ENCODE measurements at regions not wholly inside any gene's neighbourhood (a gene's known extent, or its start where the extent isn't known, plus 50 kb on each side); places are given as distances from the start of the nearest gene placed in this dataset.

DNA sequence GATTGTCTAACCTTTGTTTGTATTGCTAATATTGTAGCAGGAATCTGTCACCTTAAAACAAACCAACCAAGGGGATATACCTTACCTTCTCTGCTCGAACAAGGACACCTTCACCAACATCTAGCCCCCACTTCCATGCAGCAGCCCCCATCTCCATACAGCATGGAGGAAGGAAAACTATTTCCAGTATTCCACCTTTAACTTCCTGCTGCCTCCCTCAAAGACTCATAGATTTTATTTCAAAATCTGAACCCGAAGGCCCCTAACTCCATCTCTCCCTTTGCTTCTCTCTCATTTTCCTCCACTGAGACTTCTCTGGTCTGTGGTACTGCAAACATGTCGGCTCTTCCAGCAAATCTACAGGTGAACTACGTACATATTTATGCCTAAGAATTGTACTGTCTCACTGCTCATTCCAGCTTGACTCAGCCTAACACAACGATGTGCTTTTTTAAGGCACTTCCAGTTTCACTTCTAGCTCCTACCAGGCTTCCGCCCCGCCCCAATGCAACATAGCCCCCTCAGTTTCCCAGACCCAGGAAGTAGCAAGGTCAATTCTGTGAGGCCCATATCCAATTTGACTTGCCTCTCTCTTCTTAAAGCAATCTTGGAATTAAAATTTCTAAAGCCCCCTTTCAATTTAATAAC is 70.7 kb upstream of the RNF38 start:
- TF ChIP-seq POLR2AphosphoS5 (IDR thresholded peaks at IDR 0.05; ENCODE audit: low read depth, low read length) (no peak), TAF1 (IDR thresholded peaks at IDR 0.05; ENCODE audit: borderline replicate concordance, insufficient read depth, low read length) (no peak), SIN3A (IDR thresholded peaks at IDR 0.05; ENCODE audit: borderline replicate concordance, insufficient read depth, low read length) (no peak), FOXP2 (optimal IDR thresholded peaks at IDR 0.05; ENCODE audit: borderline replicate concordance, extremely low read depth, extremely low read length, insufficient read depth) (no peak)
- TF ChIP-seq, protein P1, sequence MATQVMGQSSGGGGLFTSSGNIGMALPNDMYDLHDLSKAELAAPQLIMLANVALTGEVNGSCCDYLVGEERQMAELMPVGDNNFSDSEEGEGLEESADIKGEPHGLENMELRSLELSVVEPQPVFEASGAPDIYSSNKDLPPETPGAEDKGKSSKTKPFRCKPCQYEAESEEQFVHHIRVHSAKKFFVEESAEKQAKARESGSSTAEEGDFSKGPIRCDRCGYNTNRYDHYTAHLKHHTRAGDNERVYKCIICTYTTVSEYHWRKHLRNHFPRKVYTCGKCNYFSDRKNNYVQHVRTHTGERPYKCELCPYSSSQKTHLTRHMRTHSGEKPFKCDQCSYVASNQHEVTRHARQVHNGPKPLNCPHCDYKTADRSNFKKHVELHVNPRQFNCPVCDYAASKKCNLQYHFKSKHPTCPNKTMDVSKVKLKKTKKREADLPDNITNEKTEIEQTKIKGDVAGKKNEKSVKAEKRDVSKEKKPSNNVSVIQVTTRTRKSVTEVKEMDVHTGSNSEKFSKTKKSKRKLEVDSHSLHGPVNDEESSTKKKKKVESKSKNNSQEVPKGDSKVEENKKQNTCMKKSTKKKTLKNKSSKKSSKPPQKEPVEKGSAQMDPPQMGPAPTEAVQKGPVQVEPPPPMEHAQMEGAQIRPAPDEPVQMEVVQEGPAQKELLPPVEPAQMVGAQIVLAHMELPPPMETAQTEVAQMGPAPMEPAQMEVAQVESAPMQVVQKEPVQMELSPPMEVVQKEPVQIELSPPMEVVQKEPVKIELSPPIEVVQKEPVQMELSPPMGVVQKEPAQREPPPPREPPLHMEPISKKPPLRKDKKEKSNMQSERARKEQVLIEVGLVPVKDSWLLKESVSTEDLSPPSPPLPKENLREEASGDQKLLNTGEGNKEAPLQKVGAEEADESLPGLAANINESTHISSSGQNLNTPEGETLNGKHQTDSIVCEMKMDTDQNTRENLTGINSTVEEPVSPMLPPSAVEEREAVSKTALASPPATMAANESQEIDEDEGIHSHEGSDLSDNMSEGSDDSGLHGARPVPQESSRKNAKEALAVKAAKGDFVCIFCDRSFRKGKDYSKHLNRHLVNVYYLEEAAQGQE (IDR thresholded peaks at IDR 0.05; ENCODE audit: insufficient read depth in 1 of 2, low read depth in 2 of 2, low read length in 2 of 2): no peak

Data from PFSK-1 (cell line).